Fibroblast of the aortic adventitia (primary cell): ENCODE measurements at regions not wholly inside any gene's neighbourhood (a gene's known extent, or its start where the extent isn't known, plus 50 kb on each side); places are given as distances from the start of the nearest gene placed in this dataset.

Source experiments
- DNase-seq: peaks from one replicate; pipeline ENCODE4 v3.0.0-alpha.2; 2010; ENCODE audit warnings: low read depth
- H3K4me3 ChIP-seq: 2 replicates; pipeline ENCODE4 v1.5.1; 2011; ENCODE audit warnings: low read depth, mild to moderate bottlenecking, control low read depth, low read length, moderate library complexity
- TF ChIP-seq, protein P1 (sequence below): IDR thresholded peaks from 2 replicates; pipeline ENCODE4 v1.5.1; 2011; ENCODE audit warnings: mild to moderate bottlenecking, low read length, control low read depth, inconsistent platforms; ENCODE audit not compliant: insufficient read depth

DNA sequence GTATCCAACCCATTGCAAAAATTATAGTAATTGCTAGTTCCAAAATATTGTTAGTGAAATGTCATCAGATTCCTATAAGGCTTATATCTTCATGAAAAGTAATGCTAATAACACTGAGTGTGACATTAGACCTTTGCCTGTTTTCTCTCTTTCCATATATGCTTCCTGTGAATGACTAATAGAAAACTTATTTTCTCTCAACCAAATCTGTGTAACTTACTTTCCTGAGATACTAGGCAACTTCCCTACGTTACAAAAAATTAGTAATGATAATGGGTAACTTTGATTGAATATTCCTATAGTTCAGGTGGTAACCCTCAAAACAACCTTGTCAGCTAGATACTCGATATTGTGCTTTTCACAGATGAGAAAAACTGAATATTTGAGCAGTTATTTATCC lies 124.2 kb upstream of the HNRNPU start:
- DNase-seq: no peak
- H3K4me3 ChIP-seq: no peak overlapping the region
- TF ChIP-seq, protein P1, sequence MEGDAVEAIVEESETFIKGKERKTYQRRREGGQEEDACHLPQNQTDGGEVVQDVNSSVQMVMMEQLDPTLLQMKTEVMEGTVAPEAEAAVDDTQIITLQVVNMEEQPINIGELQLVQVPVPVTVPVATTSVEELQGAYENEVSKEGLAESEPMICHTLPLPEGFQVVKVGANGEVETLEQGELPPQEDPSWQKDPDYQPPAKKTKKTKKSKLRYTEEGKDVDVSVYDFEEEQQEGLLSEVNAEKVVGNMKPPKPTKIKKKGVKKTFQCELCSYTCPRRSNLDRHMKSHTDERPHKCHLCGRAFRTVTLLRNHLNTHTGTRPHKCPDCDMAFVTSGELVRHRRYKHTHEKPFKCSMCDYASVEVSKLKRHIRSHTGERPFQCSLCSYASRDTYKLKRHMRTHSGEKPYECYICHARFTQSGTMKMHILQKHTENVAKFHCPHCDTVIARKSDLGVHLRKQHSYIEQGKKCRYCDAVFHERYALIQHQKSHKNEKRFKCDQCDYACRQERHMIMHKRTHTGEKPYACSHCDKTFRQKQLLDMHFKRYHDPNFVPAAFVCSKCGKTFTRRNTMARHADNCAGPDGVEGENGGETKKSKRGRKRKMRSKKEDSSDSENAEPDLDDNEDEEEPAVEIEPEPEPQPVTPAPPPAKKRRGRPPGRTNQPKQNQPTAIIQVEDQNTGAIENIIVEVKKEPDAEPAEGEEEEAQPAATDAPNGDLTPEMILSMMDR: no peak

DNA sequence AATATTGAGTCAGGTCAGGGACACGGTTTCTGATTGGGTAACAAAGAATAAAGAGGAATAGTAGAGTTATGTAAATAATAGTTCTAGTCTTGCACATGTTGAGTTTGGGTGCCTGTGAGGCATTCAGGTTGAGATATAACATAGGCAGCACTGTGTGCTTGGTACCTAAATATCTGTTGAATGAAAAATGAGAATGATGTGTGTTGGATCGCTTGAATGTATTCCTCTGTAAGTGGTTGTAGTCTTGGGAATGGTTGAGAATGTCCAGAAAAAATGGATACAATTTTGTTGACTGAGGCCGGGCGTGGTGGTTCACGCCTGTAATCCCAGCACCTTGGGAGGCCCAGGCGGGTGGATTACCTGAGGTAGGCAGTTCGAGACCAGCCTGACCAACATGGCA lies 116.3 kb upstream of the HNRNPU start:
- H3K4me3 ChIP-seq: no peak overlapping the region
- TF ChIP-seq, protein P1: no peak
- no peak for DNase-seq

DNA sequence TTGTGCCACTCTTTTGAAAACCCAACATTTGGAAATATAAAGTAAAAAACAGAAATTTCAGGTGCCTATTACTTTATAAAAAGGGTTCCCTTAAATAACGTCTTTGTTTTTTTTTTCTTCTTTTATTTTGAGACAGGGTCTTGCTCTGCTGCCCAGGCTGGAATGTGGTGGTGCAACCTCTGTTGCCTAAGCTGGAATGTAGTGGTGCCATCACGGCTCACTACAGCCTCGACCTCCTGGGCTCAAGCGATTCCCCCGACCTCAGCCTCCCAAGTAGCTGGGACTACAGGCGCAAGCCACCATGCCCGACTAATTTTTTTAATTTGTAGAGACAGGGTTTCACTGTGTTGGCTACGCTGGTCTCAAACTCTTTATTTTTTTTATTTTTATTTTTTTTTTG lies 110.2 kb upstream of the HNRNPU start:
- TF ChIP-seq, protein P1: no peak
- no peak for DNase-seq
- H3K4me3 ChIP-seq: no peak overlapping the region

DNA sequence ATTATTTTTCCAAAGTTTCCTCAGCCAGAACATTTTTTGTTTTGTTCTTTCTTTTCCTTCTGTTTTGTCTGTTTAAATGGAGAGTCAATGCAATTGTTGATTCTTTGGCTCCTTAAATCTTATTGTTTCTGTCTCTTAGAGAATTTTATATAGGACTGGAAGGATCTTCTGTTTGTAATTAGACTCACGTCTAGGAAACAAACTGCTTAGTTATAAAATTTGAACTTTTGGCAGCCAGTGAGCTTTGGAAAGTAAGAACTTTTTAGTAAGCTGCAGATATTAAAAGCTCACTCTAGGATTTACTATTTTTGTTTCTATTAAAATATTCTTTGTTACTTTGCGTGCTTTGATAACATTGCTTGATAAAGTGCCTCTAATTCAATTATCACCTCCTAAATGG lies 109.8 kb upstream of the HNRNPU start:
- no peak for DNase-seq
- H3K4me3 ChIP-seq: no peak overlapping the region
- TF ChIP-seq, protein P1: no peak

DNA sequence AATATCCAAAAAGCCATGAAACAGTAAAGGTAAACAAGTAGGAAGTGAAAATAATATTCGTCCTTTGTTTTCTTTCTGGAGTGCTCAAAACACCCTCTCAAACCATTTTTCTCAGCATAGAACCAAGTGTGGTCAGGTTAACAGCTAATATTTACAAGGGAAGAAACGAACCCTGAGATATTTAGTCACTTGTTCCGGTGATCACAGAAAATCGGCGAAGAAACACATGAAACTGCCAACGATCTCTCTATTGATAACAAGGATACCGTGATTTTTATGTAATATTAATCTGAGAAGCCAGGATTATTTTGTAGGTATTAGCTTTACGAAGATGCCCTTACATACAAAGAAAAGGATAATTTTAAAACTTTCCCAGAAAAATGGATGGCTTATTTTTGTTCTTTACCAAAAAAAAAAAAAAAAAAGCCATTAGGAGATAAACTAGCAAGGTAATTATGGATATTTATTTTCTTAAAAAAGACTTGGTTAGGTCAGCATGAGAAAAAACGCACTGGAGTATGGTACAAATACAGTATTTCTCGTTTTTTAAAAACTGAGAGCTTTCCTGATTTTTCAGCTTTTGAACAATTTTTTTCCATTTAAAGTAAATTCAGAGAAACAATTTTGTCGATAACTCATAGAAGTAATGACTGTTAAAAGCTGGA lies 107.3 kb upstream of the HNRNPU start:
- TF ChIP-seq, protein P1: no peak
- peak; percentile 4 for DNase-seq
- peak overlapping the region; percentile 80 for H3K4me3 ChIP-seq

DNA sequence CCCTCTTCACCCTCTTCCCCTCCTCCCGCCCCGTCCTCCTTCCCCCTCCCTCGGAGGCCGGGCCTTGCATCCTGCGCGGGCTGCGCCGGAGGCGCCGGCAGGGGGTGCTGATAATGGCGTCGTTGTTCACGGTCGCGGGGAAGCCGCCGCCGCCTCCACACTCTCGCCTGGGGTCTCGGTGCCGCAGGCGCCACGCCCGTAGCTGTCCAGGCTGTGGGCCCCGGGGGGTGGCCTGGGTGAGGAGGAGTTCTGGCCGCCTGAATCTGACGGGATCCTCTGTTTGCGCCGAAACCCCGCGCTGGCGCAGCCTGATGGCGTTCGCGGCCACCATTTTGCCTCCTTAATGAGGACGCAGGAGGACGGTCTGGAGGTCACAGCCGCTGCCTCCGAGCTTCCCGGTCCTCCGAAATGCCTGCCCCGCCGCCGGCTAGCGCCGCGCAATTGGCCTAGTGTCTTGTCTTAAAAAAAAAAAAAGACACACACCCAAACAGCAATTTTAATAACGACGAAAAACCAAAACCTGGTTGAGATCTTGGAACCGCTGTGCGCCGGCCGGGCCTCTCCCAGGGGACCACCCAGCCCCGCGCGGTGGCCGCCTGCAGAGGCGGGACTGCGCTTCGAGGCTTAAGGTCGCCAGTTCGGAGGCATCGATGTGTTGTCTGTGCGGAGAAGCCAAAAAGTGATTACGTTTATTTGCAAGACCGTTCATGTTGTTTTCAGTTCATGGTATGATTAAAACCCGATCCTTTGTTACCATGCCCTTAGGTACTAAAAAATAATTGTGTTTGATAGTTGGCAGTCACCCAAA lies 106.6 kb upstream of the HNRNPU start:
- TF ChIP-seq, protein P1: peak; percentile 63
- H3K4me3 ChIP-seq: peak overlapping the region; percentile 80
- peak; percentile 95 for DNase-seq
